ENCODE measurements at regions not wholly inside any gene's neighbourhood (a gene's known extent, or its start where the extent isn't known, plus 50 kb on each side); places are given as distances from the start of the nearest gene placed in this dataset.

- no peak overlapping the region for H3K27ac ChIP-seq (ENCODE audit: low read length)
- POLR2A ChIA-PET, result no interaction called here
- intact Hi-C loops (cut with micrococcal nuclease; ENCODE audit: unreplicated experiment), result no loop called here
- no TSS peak for BruUV-seq (replicated peaks)
- TF ChIP-seq TCF7L2 (IDR thresholded peaks at IDR 0.05; ENCODE audit: low read depth, low read length), result no peak
- no peak for TF ChIP-seq SIN3A (IDR thresholded peaks at IDR 0.05; ENCODE audit: borderline replicate concordance, insufficient read depth, low read depth, low read length)
- no peak for TF ChIP-seq POLR2AphosphoS5 (IDR thresholded peaks at IDR 0.05; ENCODE audit: low read depth, low read length)
- TF ChIP-seq CTCF (IDR thresholded peaks at IDR 0.05), result no peak
- no peak for TF ChIP-seq REST (IDR thresholded peaks at IDR 0.05; ENCODE audit: insufficient read depth in 1 of 2, low read depth in 2 of 2, low read length in 1 of 2)
- DNase-seq (ENCODE audit: low read depth, low spot score) (no peak), ATAC-seq (no peak)
- no peaks in the 10 kb centered on the region; the same call in 1 of the 2 replicates for H3K9me3 ChIP-seq (ENCODE audit: control insufficient read depth, insufficient read depth, low read depth, low read length)
- CTCF ChIA-PET, result no interaction called here
- no peaks in the 10 kb centered on the region for H3K4me1 ChIP-seq (ENCODE audit: control insufficient read depth, insufficient read depth, low read length)
- H3K4me3 ChIP-seq (ENCODE audit: low read depth in 2 of 2, low read length in 2 of 2), result no peak overlapping the region
- no peaks in the 10 kb centered on the region for H3K27me3 ChIP-seq (ENCODE audit: control insufficient read depth, insufficient read depth, low read length)
- in situ Hi-C loops (cut with HindIII; ENCODE audit: low pct_unique_long_range_greater_than_20kb, low sequenced_read_pairs), result no loop called here
- H3K36me3 ChIP-seq (ENCODE audit: control insufficient read depth, insufficient read depth, low read length), result no peaks in the 10 kb centered on the region
These were observed 221.5 kb downstream of the PCDH18 start for GRCh38 chr4:137310593-137311490.

- no peak overlapping the region for H3K27ac ChIP-seq (ENCODE audit: low read length)
- BruUV-seq (replicated peaks), result no TSS peak
- TF ChIP-seq CTCF (IDR thresholded peaks at IDR 0.05) (no peak), SIN3A (IDR thresholded peaks at IDR 0.05; ENCODE audit: borderline replicate concordance, insufficient read depth, low read depth, low read length) (no peak), TCF7L2 (IDR thresholded peaks at IDR 0.05; ENCODE audit: low read depth, low read length) (no peak), REST (IDR thresholded peaks at IDR 0.05; ENCODE audit: insufficient read depth in 1 of 2, low read depth in 2 of 2, low read length in 1 of 2) (no peak), POLR2AphosphoS5 (IDR thresholded peaks at IDR 0.05; ENCODE audit: low read depth, low read length) (no peak)
- intact Hi-C loops (cut with micrococcal nuclease; ENCODE audit: unreplicated experiment) (no loop called here), in situ Hi-C loops (cut with HindIII; ENCODE audit: low pct_unique_long_range_greater_than_20kb, low sequenced_read_pairs) (no loop called here)
- ATAC-seq (no peak), DNase-seq (ENCODE audit: low read depth, low spot score) (no peak)
- no peaks in the 10 kb centered on the region for H3K4me1 ChIP-seq (ENCODE audit: control insufficient read depth, insufficient read depth, low read length)
- CTCF ChIA-PET, result no interaction called here
- no peaks in the 10 kb centered on the region; the same call in 1 of the 2 replicates for H3K9me3 ChIP-seq (ENCODE audit: control insufficient read depth, insufficient read depth, low read depth, low read length)
- no peaks in the 10 kb centered on the region for H3K36me3 ChIP-seq (ENCODE audit: control insufficient read depth, insufficient read depth, low read length)
- POLR2A ChIA-PET, result no interaction called here
- H3K27me3 ChIP-seq (ENCODE audit: control insufficient read depth, insufficient read depth, low read length), result no peaks in the 10 kb centered on the region
- H3K4me3 ChIP-seq (ENCODE audit: low read depth in 2 of 2, low read length in 2 of 2), result no peak overlapping the region
These were observed 222.1 kb downstream of the PCDH18 start for GRCh38 chr4:137310166-137310565.

Measured in Panc1 (cell line).